ENCODE measurements at regions not wholly inside any gene's neighbourhood (a gene's known extent, or its start where the extent isn't known, plus 50 kb on each side); places are given as distances from the start of the nearest gene placed in this dataset.
"Not testable (repeated sequence)": the region's sequence is repeated elsewhere in the genome, so short reads cannot be mapped to it uniquely, and the experiment has no call there.

GRCh38 chr5:154603953-154604679 lies 126.1 kb upstream of the HAND1 start:
- TF ChIP-seq Cebpa-rat (IDR thresholded peaks at IDR 0.05): no peak
- Histone ChIP-seq H4K20me1 (peaks cover 0 to 20% (median 0%) of the 10 kb centered on the region in 11 experiments; a peak in 1 of 22 replicates), H3K9ac (no peak overlapping the region), H3K4me2 (0 out of 22 replicates have a peak overlapping the region, but pooled peaks of 2 of the 11 experiments have one; percentile 5 to 11), H3K27me3 (peaks cover under 1 to 6% (median 3%) of the 10 kb centered on the region in 11 experiments; a peak in 18 of 22 replicates), H3K4me1 (0 out of 20 replicates have a peak, but pooled peaks cover 0 to 5% (median 0%) of the 10 kb centered on the region in 10 experiments), H3K4me3 (no peak overlapping the region), H3K36me3 (no peaks in the 10 kb centered on the region), H3K27ac (no peak overlapping the region), H3K9me3 (replicated peaks in 1 of 11) (no peaks in the 10 kb centered on the region)

DNA sequence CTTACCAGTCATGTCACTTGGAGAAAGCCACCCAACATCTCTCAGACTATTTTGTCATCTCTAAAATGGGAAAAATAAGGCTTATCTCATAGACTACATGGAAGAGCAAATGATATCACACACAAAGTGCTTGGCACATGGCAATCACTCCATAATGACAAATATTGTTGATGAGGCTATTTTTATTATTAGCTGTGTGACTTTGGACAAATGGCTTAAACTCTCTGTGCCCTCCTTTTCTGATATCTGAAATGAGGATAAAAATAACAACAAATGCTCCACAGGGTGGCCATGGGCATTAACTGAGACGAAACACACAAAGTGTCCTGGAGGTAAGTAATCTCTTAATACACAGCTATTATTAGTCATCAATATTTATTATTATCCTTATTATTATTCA lies 125.5 kb upstream of the HAND1 start:
- 0 out of 20 replicates have a peak, but pooled peaks cover 0 to 5% (median 0%) of the 10 kb centered on the region in 10 experiments for H3K4me1 ChIP-seq
- H4K20me1 ChIP-seq: peaks cover 0 to 14% (median 0%) of the 10 kb centered on the region in 11 experiments; a peak in 1 of 22 replicates
- no peak for TF ChIP-seq Cebpa-rat (IDR thresholded peaks at IDR 0.05)
- H3K27me3 ChIP-seq: 0 out of 22 replicates have a peak, but pooled peaks cover 0 to under 1% (median 0%) of the 10 kb centered on the region in 11 experiments
- no peaks in the 10 kb centered on the region for H3K9me3 ChIP-seq (replicated peaks in 1 of 11)
- H3K4me2 ChIP-seq: no peak overlapping the region
- H3K4me3 ChIP-seq: no peak overlapping the region
- no peak overlapping the region for H3K9ac ChIP-seq
- H3K27ac ChIP-seq: no peak overlapping the region
- no peaks in the 10 kb centered on the region for H3K36me3 ChIP-seq

DNA sequence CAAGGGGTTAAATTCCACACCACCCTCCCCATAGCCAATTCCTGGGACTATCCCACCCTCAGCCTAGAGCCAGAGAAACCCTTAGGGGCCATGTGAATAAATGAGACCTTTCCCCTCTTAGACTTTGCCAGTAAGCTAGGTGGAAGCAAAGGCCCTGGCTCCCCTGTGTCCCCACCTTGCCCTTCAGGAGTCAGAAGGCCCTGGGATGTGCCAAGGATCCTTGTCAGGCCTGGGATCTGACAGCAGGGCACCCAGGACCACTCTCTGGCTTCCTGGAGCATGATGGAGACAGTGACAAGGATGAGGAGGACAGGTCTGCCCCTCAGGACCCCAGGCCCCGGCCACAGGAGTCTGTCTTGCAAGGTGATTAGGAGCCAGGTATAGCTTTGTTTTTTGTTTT lies 125.0 kb upstream of the HAND1 start:
- H3K4me1 ChIP-seq: 0 out of 20 replicates have a peak, but pooled peaks cover 0 to 5% (median 0%) of the 10 kb centered on the region in 10 experiments
- no peak for TF ChIP-seq Cebpa-rat (IDR thresholded peaks at IDR 0.05)

GRCh38 chr5:154601014-154601413 lies 123.0 kb upstream of the HAND1 start:
- no peaks in the 10 kb centered on the region for H3K27me3 ChIP-seq

More for the DNA sequence above, 125.0 kb upstream of the HAND1 start:
- Histone ChIP-seq H3K4me3 (no peak overlapping the region), H3K4me2 (no peak overlapping the region), H3K27me3 (no peaks in the 10 kb centered on the region), H3K27ac (no peak overlapping the region), H3K9ac (no peak overlapping the region), H4K20me1 (peaks cover 0 to 12% (median 0%) of the 10 kb centered on the region in 11 experiments; a peak in 1 of 22 replicates), H3K36me3 (no peaks in the 10 kb centered on the region), H3K9me3 (replicated peaks in 1 of 11) (no peaks in the 10 kb centered on the region)

DNA sequence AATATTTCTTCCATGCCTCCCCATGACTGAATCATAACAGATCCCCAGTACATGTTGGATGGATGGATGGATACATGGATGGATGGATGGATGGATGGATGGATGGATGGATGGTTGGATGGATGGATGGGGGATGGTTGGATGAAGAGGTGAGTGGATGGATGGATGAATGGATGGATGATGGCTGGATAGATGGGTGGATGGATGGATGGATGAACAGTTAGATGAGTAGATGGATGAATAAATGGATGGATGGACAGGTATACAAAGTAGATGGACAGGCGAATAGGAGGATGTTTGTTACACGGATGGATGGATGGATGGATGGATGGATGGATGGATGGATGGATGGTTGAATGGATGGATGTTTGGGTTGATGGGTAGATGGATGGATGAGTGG lies 120.0 kb upstream of the HAND1 start:
- no peak overlapping the region for H3K4me2 ChIP-seq
- H4K20me1 ChIP-seq: no peaks in the 10 kb centered on the region
- no peaks in the 10 kb centered on the region for H3K27me3 ChIP-seq
- H3K27ac ChIP-seq: no peak overlapping the region
- H3K9ac ChIP-seq: no peak overlapping the region
- no peaks in the 10 kb centered on the region for H3K4me1 ChIP-seq
- H3K36me3 ChIP-seq: no peaks in the 10 kb centered on the region
- no peaks in the 10 kb centered on the region for H3K9me3 ChIP-seq (replicated peaks in 1 of 11)
- H3K4me3 ChIP-seq: no peak overlapping the region
- no peak for TF ChIP-seq Cebpa-rat (IDR thresholded peaks at IDR 0.05)

More at GRCh38 chr5:154601014-154601413, 123.0 kb upstream of the HAND1 start:
- Histone ChIP-seq H3K36me3 (no peaks in the 10 kb centered on the region), H3K27ac (no peak overlapping the region), H3K9ac (no peak overlapping the region), H3K4me2 (peak overlapping the region in 1 of 11 experiments; percentile 8; a peak in 1 of 22 replicates), H3K4me3 (no peak overlapping the region), H3K9me3 (replicated peaks in 1 of 11) (no peaks in the 10 kb centered on the region), H3K4me1 (0 out of 20 replicates have a peak, but pooled peaks cover 0 to 5% (median 0%) of the 10 kb centered on the region in 10 experiments), H4K20me1 (0 out of 22 replicates have a peak, but pooled peaks cover 0 to 7% (median 0%) of the 10 kb centered on the region in 11 experiments)
- no peak for TF ChIP-seq Cebpa-rat (IDR thresholded peaks at IDR 0.05)

- not testable (repeated sequence) for H4K20me1 ChIP-seq; H3K27ac ChIP-seq; H3K4me1 ChIP-seq; H3K9me3 ChIP-seq (replicated peaks in 1 of 11); H3K27me3 ChIP-seq; H3K4me3 ChIP-seq; H3K4me2 ChIP-seq; H3K9ac ChIP-seq; H3K36me3 ChIP-seq
Measured at GRCh38 chr5:154596844-154597243, 118.8 kb upstream of the HAND1 start.

- Histone ChIP-seq H4K20me1 (no peaks in the 10 kb centered on the region; a peak in 1 of 22 replicates), H3K27ac (no peak overlapping the region), H3K9me3 (replicated peaks in 1 of 11) (no peaks in the 10 kb centered on the region), H3K4me2 (no peak overlapping the region), H3K36me3 (no peaks in the 10 kb centered on the region), H3K9ac (no peak overlapping the region; a peak in 1 of 22 replicates), H3K27me3 (no peaks in the 10 kb centered on the region), H3K4me3 (no peak overlapping the region), H3K4me1 (no peaks in the 10 kb centered on the region)
- TF ChIP-seq Cebpa-rat (IDR thresholded peaks at IDR 0.05): no peak
Measured at GRCh38 chr5:154595662-154596061, 117.6 kb upstream of the HAND1 start.

DNA sequence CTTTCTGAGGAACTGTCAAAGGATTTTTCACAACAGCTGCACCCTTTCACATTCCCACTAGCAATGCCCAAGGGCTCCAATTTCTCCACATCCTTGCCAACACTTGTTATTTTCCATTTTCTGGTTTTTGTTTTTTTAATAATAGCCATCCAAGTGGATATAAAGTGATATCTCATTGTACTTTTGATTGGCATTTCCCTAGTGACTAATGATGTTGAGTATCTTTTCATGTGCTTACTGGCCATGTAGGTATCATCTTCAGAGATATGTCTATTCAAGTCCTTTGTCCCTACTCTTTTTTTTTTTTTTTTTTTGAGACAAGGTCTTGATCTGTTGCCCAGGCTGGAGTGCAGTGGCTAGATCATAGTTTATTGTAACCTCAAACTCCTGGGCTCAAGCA lies 115.8 kb upstream of the HAND1 start:
- TF ChIP-seq Cebpa-rat (IDR thresholded peaks at IDR 0.05): no peak
- Histone ChIP-seq H3K36me3 (no peaks in the 10 kb centered on the region), H4K20me1 (no peaks in the 10 kb centered on the region; a peak in 1 of 22 replicates), H3K27ac (no peak overlapping the region), H3K4me1 (no peaks in the 10 kb centered on the region), H3K9me3 (replicated peaks in 1 of 11) (no peaks in the 10 kb centered on the region), H3K27me3 (no peaks in the 10 kb centered on the region), H3K4me2 (no peak overlapping the region), H3K9ac (no peak overlapping the region), H3K4me3 (no peak overlapping the region)

GRCh38 chr5:154593071-154593470 lies 115.0 kb upstream of the HAND1 start:
- no peaks in the 10 kb centered on the region for H3K36me3 ChIP-seq
- no peaks in the 10 kb centered on the region for H3K9me3 ChIP-seq (replicated peaks in 1 of 11)
- H3K4me3 ChIP-seq: no peak overlapping the region
- H3K27ac ChIP-seq: no peak overlapping the region
- H3K9ac ChIP-seq: no peak overlapping the region
- no peak for TF ChIP-seq Cebpa-rat (IDR thresholded peaks at IDR 0.05)
- no peaks in the 10 kb centered on the region; a peak in 2 of 22 replicates for H4K20me1 ChIP-seq
- H3K4me2 ChIP-seq: no peak overlapping the region
- no peaks in the 10 kb centered on the region for H3K4me1 ChIP-seq
- no peaks in the 10 kb centered on the region for H3K27me3 ChIP-seq
